ENCODE measurements at regions not wholly inside any gene's neighbourhood (a gene's known extent, or its start where the extent isn't known, plus 50 kb on each side); places are given as distances from the start of the nearest gene placed in this dataset.
"Not testable (repeated sequence)": the region's sequence is repeated elsewhere in the genome, so short reads cannot be mapped to it uniquely, and the experiment has no call there.

DNA sequence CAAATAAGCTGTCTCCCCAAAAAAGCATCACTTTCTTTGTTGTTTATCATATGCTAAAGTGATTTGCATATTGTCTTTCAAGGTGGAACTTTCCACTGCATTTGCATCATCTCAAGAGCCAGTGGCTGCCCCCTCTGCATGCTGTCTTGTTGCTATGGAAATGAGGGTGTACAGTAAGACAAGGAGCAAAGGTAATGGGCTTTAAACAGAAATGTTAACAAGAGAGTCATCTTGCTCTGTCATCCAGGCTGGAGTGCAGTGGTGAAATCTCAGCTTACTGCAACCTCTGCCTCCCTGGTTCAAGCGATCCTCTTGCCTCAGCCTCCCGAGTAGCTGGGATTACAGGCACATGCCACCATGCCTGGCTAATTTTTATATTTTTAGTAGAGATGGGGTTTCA lies 159.2 kb downstream of the ENC1 start:
- not testable (repeated sequence) for TF ChIP-seq ZNF23 (tag by site-specific recombination; IDR thresholded peaks at IDR 0.05; ENCODE audit: borderline replicate concordance); MYNN (tag by site-specific recombination; IDR thresholded peaks at IDR 0.05; ENCODE audit: borderline replicate concordance); ZNF350 (tag by site-specific recombination; IDR thresholded peaks at IDR 0.05); ZNF677 (tag by site-specific recombination; IDR thresholded peaks at IDR 0.05); ZNF16 (tag by site-specific recombination; IDR thresholded peaks at IDR 0.05; ENCODE audit: low read depth); ZNF654 (tag by site-specific recombination; IDR thresholded peaks at IDR 0.05; ENCODE audit: low read depth); KLF1 (tag by site-specific recombination; IDR thresholded peaks at IDR 0.05); YY1 (tag by site-specific recombination; IDR thresholded peaks at IDR 0.05); ZNF214 (tag by site-specific recombination; IDR thresholded peaks at IDR 0.05; ENCODE audit: borderline replicate concordance)
- TF ChIP-seq, protein P1, sequence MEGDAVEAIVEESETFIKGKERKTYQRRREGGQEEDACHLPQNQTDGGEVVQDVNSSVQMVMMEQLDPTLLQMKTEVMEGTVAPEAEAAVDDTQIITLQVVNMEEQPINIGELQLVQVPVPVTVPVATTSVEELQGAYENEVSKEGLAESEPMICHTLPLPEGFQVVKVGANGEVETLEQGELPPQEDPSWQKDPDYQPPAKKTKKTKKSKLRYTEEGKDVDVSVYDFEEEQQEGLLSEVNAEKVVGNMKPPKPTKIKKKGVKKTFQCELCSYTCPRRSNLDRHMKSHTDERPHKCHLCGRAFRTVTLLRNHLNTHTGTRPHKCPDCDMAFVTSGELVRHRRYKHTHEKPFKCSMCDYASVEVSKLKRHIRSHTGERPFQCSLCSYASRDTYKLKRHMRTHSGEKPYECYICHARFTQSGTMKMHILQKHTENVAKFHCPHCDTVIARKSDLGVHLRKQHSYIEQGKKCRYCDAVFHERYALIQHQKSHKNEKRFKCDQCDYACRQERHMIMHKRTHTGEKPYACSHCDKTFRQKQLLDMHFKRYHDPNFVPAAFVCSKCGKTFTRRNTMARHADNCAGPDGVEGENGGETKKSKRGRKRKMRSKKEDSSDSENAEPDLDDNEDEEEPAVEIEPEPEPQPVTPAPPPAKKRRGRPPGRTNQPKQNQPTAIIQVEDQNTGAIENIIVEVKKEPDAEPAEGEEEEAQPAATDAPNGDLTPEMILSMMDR (tag by site-specific recombination; IDR thresholded peaks at IDR 0.05), result not testable (repeated sequence)
- TF ChIP-seq, protein P2, sequence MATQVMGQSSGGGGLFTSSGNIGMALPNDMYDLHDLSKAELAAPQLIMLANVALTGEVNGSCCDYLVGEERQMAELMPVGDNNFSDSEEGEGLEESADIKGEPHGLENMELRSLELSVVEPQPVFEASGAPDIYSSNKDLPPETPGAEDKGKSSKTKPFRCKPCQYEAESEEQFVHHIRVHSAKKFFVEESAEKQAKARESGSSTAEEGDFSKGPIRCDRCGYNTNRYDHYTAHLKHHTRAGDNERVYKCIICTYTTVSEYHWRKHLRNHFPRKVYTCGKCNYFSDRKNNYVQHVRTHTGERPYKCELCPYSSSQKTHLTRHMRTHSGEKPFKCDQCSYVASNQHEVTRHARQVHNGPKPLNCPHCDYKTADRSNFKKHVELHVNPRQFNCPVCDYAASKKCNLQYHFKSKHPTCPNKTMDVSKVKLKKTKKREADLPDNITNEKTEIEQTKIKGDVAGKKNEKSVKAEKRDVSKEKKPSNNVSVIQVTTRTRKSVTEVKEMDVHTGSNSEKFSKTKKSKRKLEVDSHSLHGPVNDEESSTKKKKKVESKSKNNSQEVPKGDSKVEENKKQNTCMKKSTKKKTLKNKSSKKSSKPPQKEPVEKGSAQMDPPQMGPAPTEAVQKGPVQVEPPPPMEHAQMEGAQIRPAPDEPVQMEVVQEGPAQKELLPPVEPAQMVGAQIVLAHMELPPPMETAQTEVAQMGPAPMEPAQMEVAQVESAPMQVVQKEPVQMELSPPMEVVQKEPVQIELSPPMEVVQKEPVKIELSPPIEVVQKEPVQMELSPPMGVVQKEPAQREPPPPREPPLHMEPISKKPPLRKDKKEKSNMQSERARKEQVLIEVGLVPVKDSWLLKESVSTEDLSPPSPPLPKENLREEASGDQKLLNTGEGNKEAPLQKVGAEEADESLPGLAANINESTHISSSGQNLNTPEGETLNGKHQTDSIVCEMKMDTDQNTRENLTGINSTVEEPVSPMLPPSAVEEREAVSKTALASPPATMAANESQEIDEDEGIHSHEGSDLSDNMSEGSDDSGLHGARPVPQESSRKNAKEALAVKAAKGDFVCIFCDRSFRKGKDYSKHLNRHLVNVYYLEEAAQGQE (tag by site-specific recombination; IDR thresholded peaks at IDR 0.05), result not testable (repeated sequence)
- TF ChIP-seq, protein P3, sequence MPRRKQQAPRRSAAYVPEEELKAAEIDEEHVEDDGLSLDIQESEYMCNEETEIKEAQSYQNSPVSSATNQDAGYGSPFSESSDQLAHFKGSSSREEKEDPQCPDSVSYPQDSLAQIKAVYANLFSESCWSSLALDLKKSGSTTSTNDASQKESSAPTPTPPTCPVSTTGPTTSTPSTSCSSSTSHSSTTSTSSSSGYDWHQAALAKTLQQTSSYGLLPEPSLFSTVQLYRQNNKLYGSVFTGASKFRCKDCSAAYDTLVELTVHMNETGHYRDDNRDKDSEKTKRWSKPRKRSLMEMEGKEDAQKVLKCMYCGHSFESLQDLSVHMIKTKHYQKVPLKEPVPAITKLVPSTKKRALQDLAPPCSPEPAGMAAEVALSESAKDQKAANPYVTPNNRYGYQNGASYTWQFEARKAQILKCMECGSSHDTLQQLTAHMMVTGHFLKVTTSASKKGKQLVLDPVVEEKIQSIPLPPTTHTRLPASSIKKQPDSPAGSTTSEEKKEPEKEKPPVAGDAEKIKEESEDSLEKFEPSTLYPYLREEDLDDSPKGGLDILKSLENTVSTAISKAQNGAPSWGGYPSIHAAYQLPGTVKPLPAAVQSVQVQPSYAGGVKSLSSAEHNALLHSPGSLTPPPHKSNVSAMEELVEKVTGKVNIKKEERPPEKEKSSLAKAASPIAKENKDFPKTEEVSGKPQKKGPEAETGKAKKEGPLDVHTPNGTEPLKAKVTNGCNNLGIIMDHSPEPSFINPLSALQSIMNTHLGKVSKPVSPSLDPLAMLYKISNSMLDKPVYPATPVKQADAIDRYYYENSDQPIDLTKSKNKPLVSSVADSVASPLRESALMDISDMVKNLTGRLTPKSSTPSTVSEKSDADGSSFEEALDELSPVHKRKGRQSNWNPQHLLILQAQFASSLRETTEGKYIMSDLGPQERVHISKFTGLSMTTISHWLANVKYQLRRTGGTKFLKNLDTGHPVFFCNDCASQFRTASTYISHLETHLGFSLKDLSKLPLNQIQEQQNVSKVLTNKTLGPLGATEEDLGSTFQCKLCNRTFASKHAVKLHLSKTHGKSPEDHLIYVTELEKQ (tag by site-specific recombination; IDR thresholded peaks at IDR 0.05; ENCODE audit: borderline replicate concordance), result not testable (repeated sequence)

Measured in HEK293 (cell line).